ENCODE measurements at regions not wholly inside any gene's neighbourhood (a gene's known extent, or its start where the extent isn't known, plus 50 kb on each side); places are given as distances from the start of the nearest gene placed in this dataset.
"Not testable (repeated sequence)": the region's sequence is repeated elsewhere in the genome, so short reads cannot be mapped to it uniquely, and the experiment has no call there.

DNA sequence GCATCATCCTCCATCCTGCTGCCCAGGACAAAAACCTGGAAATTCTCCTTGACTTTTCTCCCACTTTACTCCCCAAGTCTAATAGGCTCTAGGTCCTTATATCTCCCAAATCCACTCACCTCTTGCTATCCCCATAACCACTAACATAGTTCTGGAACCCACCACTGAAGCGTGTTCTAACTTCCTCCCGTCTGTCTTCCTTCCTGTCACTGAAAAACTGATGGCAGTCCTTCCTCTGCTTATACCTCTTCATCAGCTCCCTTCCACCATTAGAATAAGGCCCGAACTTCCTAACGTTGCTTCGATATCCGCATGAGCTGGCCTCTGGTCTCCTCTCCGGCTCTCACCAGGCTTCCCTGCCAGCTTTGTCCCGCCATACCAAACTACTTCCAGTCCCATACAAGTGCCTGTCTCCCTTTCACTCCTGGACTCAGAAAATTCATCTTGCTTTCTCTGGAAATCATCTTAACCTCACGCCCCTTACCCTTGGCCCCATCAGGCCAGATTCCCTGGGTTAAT lies 63.0 kb upstream of the BCL2L14 start:
- intact Hi-C loops (cut with DNase I; ENCODE audit: low total_unique reads): no loop called here

DNA sequence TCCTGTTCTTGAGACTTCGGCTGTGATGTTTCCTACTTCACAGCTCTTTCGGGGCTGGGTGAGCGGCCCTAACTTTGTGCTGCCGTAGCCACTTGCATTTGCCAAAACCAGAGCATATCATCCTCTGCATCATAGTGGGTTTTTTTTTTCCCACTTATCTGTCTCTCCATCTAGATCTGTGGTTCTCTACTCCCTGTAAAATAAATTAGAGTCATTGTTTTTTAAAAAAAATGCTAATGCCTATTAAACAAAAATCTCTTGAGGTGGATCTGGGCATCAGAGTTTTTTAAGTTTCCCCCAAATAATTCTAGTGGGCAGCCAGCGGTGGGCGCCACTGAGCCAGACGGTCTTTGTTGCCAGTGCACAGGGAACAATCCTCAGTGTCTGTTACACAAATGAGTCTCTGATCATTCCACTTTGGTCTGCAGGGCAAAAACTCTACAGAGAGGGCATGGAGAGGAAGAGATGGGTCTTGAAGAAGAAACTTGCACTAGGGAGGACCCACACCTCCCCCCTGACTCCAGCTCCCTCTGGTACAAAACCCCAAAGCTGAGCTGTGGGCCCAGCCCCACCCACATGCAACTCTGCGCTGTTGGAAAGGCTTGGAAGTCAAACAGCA lies 62.4 kb upstream of the BCL2L14 start:
- 76 to 77% methylated on average over 8 of the region's 8 CpGs for WGBS, 2 donors
- no peak overlapping the region for H3K4me3 ChIP-seq (ENCODE audit: low read depth, poor library complexity, severe bottlenecking)
- no peak for TF ChIP-seq POLR2A (IDR thresholded peaks at IDR 0.05)
- intact Hi-C loops (cut with DNase I; ENCODE audit: low total_unique reads): no loop called here
- DNase-seq (ENCODE audit: low spot score in 2 of 2): no peak

More for the DNA sequence above, 63.0 kb upstream of the BCL2L14 start:
- H3K4me3 ChIP-seq (ENCODE audit: low read depth, poor library complexity, severe bottlenecking): no peak overlapping the region
- 78 to 89% methylated on average over 9 of the region's 9 CpGs for WGBS, 2 donors
- no peak for DNase-seq (ENCODE audit: low spot score in 2 of 2)
- TF ChIP-seq, protein P1, sequence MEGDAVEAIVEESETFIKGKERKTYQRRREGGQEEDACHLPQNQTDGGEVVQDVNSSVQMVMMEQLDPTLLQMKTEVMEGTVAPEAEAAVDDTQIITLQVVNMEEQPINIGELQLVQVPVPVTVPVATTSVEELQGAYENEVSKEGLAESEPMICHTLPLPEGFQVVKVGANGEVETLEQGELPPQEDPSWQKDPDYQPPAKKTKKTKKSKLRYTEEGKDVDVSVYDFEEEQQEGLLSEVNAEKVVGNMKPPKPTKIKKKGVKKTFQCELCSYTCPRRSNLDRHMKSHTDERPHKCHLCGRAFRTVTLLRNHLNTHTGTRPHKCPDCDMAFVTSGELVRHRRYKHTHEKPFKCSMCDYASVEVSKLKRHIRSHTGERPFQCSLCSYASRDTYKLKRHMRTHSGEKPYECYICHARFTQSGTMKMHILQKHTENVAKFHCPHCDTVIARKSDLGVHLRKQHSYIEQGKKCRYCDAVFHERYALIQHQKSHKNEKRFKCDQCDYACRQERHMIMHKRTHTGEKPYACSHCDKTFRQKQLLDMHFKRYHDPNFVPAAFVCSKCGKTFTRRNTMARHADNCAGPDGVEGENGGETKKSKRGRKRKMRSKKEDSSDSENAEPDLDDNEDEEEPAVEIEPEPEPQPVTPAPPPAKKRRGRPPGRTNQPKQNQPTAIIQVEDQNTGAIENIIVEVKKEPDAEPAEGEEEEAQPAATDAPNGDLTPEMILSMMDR (IDR thresholded peaks at IDR 0.05): no peak
- TF ChIP-seq POLR2A (IDR thresholded peaks at IDR 0.05): no peak

DNA sequence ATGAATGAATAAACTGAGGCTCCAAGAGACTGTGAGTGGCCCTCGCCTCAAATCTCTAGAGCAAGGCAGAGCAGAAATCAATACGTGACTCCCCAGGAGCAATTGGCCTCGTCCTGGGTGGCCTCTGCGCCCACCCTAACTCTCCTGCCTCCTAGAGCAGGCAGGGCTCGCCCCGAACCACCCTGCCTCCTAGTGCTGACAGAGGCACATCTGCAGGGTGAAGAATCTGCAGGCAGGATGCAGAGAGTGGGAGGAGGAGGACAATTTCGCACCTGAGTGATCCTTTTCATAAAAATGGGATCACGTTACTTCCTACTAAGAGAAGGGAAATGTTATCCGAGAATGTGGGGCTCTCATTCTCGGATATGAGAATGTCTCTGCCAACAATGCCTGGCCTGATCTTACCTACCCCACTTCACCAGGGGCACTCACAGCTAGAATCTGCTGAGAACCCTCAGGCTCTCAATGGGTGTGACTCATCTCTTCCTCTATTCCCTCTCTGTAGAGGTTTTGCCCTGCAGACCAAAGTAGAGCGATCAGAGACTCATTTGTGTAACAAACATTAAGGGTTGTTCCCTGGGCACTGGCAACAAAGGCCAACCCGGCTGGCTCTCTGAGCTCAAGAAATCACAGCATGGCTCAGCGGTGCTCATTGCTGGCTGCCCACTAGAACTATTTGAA lies 61.7 kb upstream of the BCL2L14 start:
- peak in 1 of 2 donors; percentile 84 for DNase-seq (ENCODE audit: low spot score in 2 of 2)
- H3K4me3 ChIP-seq (ENCODE audit: low read depth, poor library complexity, severe bottlenecking): no peak overlapping the region
- 54 to 63% methylated on average over 13 of the region's 13 CpGs for WGBS, 2 donors
- intact Hi-C loops (cut with DNase I; ENCODE audit: low total_unique reads): no loop called here
- TF ChIP-seq, protein P1 (IDR thresholded peaks at IDR 0.05): no peak
- TF ChIP-seq POLR2A (IDR thresholded peaks at IDR 0.05): no peak

DNA sequence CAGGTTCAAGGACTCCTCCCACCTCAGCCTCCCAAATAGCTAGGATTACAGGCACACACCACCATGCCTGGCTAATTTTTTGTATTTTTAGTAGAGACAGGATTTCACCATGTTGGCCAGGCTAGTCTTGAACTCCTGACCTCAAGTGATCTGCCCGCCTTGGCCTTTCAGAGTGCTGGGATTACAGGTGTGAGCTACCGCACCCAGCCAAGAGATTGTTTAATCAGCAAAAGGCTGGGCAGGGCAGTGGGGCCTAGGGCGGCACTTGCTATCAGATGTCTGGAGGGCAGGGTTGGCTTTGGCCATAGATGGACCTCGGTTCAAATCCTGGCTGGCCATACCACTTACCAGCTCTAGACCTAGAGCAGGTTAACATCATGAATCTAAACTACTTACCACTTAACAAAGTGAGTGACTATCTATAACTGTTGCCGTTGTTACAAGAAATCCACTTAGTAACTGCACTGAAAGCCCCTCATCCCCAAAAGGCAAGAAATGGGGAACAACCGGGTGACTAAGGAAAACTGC lies 60.9 kb upstream of the BCL2L14 start:
- DNase-seq (ENCODE audit: low spot score in 2 of 2): peak in 1 of 2 donors; percentile 69
- WGBS, 2 donors: 75 to 77% methylated on average over 6 of the region's 6 CpGs
- intact Hi-C loops (cut with DNase I; ENCODE audit: low total_unique reads); H3K4me3 ChIP-seq (ENCODE audit: low read depth, poor library complexity, severe bottlenecking): not testable (repeated sequence)

DNA sequence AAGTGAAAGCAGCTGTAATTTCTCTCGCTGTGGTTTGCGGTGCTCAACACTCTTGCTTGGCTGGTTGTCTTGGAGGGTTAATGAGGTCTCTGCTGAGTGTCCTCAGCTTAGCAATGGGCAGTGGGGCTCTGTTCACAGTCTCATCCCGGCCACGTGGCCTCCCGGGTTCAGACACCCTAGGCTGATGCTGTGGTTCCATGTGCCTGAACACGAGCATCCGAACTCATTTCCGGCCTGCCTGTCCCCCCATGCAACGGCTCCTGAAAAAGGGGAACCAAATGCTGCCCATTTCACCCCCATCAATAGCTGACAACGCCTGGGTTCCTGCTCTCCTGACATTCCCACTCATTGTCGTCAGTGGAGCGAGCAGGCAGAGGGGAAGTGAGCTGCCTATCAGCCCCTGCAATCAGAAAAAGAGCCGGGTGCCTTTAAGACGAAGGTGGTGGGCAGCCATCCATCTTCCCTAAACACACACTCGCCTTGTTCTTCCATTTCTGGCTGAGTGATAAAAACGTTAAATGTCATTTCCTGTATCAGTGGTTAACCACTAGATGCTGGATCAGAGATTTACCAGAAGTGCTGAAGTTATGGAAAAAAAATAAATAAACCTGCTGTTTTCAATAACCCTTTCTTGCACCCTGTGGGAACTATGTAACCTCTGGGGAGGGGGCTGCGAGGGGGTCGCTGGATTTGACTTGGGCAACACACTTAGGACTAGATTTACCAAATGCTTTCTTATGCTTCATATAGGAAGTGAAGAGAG lies 60.3 kb upstream of the BCL2L14 start:
- H3K4me3 ChIP-seq (ENCODE audit: low read depth, poor library complexity, severe bottlenecking): no peak overlapping the region
- intact Hi-C loops (cut with DNase I; ENCODE audit: low total_unique reads): no loop called here
- TF ChIP-seq, protein P1 (IDR thresholded peaks at IDR 0.05): no peak
- no peak for TF ChIP-seq POLR2A (IDR thresholded peaks at IDR 0.05)
- 44 to 51% methylated on average over 18 of the region's 18 CpGs for WGBS, 2 donors
- peak; percentile 55 to 86 for DNase-seq (ENCODE audit: low spot score in 2 of 2)

DNA sequence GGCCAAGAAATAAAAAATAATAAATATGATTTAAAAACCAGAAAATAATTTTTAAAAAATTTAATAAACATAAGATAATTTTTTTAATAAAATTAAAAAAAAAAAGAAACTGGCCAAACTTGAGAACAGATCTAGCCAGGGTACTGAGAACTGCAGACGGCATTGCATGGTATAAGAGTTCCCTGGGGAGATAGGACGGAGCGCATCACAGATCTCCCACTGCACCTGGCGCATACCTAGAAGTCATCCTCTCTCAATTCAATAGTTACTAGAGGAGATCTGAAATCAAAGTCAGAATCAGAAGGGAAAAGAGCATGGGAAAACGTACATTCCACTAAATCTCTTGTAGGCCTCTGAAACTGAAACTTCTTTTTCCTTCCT lies 58.9 kb upstream of the BCL2L14 start:
- 91 to 93% methylated on average over 5 of the region's 5 CpGs for WGBS, 2 donors
- H3K4me3 ChIP-seq (ENCODE audit: low read depth, poor library complexity, severe bottlenecking): no peak overlapping the region
- intact Hi-C loops (cut with DNase I; ENCODE audit: low total_unique reads): no loop called here
- no peak for TF ChIP-seq POLR2A (IDR thresholded peaks at IDR 0.05)
- TF ChIP-seq, protein P1 (IDR thresholded peaks at IDR 0.05): no peak
- DNase-seq (ENCODE audit: low spot score in 2 of 2): no peak

Measured in lower leg skin (tissue), 4 donors.